A673 (cell line): ENCODE measurements at regions not wholly inside any gene's neighbourhood (a gene's known extent, or its start where the extent isn't known, plus 50 kb on each side); places are given as distances from the start of the nearest gene placed in this dataset.

Experiments
- CTCF ChIP-seq: fragments of 300-800, 200-600 bp; sonication (generic); conservative IDR thresholded peaks from 2 replicates; pipeline ENCODE4 v1.5.1; 2017; ENCODE audit warnings: low read depth, mild to moderate bottlenecking, antibody characterized with exemption, low read length, moderate library complexity, mixed read lengths
- EZH2 ChIP-seq: fragments of 200-600 bp; sonication (generic); IDR thresholded peaks from 2 replicates; pipeline ENCODE4 v1.6.1; 2017; ENCODE audit warnings: borderline replicate concordance, low read depth, mild to moderate bottlenecking, mixed read lengths, antibody characterized with exemption, low read length; ENCODE audit not compliant: poor library complexity, severe bottlenecking

GRCh38 chr9:16161483-16161882 is 608.6 kb downstream of the CCDC171 start:
- TF ChIP-seq CTCF (no peak), EZH2 (no peak)
